ENCODE measurements at regions not wholly inside any gene's neighbourhood (a gene's known extent, or its start where the extent isn't known, plus 50 kb on each side); places are given as distances from the start of the nearest gene placed in this dataset.
"Not testable (repeated sequence)": the region's sequence is repeated elsewhere in the genome, so short reads cannot be mapped to it uniquely, and the experiment has no call there.

DNA sequence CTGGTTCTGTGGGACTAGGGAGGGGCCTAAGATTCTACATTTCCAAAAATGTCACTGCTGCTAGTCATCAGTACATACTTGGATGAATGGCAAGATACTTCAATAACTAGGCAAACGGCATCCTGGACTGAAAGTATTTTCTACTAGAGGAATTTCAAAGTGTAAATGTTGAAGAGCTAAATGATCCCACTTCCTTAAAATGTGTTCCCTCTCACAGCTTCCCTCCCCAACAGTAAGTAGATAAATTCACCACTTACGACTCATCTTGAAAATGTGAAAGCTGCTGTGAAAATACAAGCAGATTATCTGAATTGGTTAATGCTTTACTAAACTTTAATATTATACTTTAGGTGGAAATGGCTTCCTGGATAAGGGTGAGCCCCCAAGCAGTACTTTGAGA lies 1571.5 kb upstream of the WWC1 start:
- H3K4me3 ChIP-seq (ENCODE audit: low read length) = no peak overlapping the region
- DNase-seq (ENCODE audit: low read depth) = no peak
- no peak for TF ChIP-seq CTCF (conservative IDR thresholded peaks at IDR 0.05; ENCODE audit: low read depth, low read length)

- TF ChIP-seq CTCF (conservative IDR thresholded peaks at IDR 0.05; ENCODE audit: low read depth, low read length) = no peak
- no peak for DNase-seq (ENCODE audit: low read depth)
- H3K4me3 ChIP-seq (ENCODE audit: low read length) = no peak overlapping the region
Observed at GRCh38 chr5:166722939-166723338, 1568.5 kb upstream of the WWC1 start.

GRCh38 chr5:166724284-166724683 lies 1567.2 kb upstream of the WWC1 start:
- DNase-seq (ENCODE audit: low read depth) = no peak
- H3K4me3 ChIP-seq (ENCODE audit: low read length) = no peak overlapping the region
- no peak for TF ChIP-seq CTCF (conservative IDR thresholded peaks at IDR 0.05; ENCODE audit: low read depth, low read length)

DNA sequence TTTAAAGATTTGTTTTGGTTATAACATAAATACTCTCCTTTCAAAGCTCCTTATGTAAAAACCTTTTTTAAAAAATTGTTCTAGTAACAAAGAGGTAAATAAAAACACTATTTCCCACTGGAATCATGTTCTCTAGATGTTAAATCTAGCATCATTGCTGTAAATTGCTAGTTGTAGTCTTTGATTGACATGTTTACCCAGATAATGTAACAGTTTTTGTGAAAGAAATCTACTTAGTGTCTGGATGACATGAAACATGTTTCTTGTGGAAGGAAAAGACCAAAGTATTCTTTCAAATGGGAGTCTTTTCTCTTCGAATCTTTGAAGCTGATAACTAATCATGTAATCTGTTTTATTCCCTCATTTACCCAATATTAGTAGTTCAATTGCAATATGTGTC lies 1565.9 kb upstream of the WWC1 start:
- TF ChIP-seq CTCF (conservative IDR thresholded peaks at IDR 0.05; ENCODE audit: low read depth, low read length) = no peak
- no peak for DNase-seq (ENCODE audit: low read depth)
- no peak overlapping the region for H3K4me3 ChIP-seq (ENCODE audit: low read length)

DNA sequence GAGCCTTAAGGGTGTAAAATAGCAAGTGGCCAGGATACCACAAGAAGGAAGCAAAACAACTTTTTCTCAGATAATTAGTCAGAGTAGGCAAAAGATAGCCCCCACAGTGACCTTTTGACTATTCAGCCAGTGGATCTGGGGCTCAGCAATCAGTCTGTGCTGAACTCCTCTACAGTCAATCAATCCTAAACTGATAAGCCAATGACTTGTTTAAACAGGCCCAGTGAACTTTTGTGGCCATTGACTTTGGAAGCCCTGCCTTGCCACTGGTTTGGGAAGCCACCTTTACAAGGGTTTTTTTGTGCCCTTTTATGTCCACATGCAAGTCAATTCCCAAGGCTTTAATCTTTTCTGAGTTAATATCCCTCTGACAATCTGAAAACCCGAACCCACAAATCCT lies 1565.0 kb upstream of the WWC1 start:
- TF ChIP-seq CTCF (conservative IDR thresholded peaks at IDR 0.05; ENCODE audit: low read depth, low read length) = no peak
- no peak for DNase-seq (ENCODE audit: low read depth)
- no peak overlapping the region for H3K4me3 ChIP-seq (ENCODE audit: low read length)

GRCh38 chr5:166742951-166743350 lies 1548.5 kb upstream of the WWC1 start:
- not testable (repeated sequence) for H3K4me3 ChIP-seq (ENCODE audit: low read length); DNase-seq (ENCODE audit: low read depth)

DNA sequence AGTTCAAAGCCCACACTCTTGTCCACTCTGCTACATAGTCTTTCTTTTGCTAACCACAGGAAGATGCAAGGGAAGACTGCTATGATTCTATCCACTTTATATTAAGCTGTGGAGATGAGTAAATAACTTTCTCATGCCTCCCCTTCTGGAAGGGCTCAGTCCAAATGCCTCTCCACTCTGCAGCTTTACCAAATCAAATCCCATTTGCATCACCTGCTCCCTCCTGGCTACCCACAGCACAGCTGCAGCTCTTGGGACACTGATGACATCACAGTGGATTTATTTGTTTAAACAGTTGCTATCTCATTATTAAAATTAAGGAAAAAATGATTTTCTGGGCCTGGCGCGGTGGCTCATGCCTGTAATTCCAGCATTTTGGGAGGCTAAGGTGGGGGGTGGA lies 1544.9 kb upstream of the WWC1 start:
- no peak for DNase-seq (ENCODE audit: low read depth)
- no peak for TF ChIP-seq CTCF (conservative IDR thresholded peaks at IDR 0.05; ENCODE audit: low read depth, low read length)
- no peak overlapping the region for H3K4me3 ChIP-seq (ENCODE audit: low read length)

- no peak overlapping the region for H3K4me3 ChIP-seq (ENCODE audit: low read length)
- DNase-seq (ENCODE audit: low read depth) = no peak
- TF ChIP-seq CTCF (conservative IDR thresholded peaks at IDR 0.05; ENCODE audit: low read depth, low read length) = no peak
Observed at GRCh38 chr5:166750376-166750775, 1541.1 kb upstream of the WWC1 start.
